Astrocyte (in vitro differentiated cells and primary cell): ENCODE measurements at regions not wholly inside any gene's neighbourhood (a gene's known extent, or its start where the extent isn't known, plus 50 kb on each side); places are given as distances from the start of the nearest gene placed in this dataset.

ENCODE experiments used
- EZH2 ChIP-seq: IDR thresholded peaks from 2 replicates; pipeline ENCODE4 v1.6.1; 2012; ENCODE audit warnings: mild to moderate bottlenecking, low read length, inconsistent platforms; ENCODE audit not compliant: insufficient read depth
- TF ChIP-seq, protein P1 (sequence below): IDR thresholded peaks from 2 replicates; pipeline ENCODE4 v1.5.1; 2011; ENCODE audit warnings: low read depth, mild to moderate bottlenecking, inconsistent platforms, low read length, moderate library complexity; ENCODE audit not compliant: insufficient read depth

DNA sequence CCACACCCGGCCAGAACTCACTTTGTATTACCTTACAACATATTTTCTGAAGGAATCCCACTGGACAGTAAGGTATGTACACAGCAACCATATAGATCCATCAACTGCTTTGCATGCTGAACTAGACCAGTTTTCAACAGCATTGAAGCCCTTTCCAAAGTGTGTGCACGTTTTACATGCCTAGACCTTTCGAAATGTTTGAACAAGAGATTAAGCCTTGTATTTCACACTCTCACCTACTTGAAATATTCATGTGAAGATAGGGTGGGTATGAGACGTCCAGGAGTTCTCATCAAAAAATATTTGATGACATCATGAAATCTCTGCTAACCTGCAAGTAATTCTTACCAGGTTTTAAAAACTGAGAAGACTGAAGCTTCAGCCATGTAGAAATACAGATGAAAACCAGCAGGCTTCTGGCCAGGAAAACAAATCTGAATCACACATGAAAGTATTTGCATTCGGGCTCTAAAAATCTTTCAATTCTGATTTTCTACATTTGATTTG, 387.0 kb upstream of the PSMD7 start:
- TF ChIP-seq, protein P1, sequence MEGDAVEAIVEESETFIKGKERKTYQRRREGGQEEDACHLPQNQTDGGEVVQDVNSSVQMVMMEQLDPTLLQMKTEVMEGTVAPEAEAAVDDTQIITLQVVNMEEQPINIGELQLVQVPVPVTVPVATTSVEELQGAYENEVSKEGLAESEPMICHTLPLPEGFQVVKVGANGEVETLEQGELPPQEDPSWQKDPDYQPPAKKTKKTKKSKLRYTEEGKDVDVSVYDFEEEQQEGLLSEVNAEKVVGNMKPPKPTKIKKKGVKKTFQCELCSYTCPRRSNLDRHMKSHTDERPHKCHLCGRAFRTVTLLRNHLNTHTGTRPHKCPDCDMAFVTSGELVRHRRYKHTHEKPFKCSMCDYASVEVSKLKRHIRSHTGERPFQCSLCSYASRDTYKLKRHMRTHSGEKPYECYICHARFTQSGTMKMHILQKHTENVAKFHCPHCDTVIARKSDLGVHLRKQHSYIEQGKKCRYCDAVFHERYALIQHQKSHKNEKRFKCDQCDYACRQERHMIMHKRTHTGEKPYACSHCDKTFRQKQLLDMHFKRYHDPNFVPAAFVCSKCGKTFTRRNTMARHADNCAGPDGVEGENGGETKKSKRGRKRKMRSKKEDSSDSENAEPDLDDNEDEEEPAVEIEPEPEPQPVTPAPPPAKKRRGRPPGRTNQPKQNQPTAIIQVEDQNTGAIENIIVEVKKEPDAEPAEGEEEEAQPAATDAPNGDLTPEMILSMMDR: no peak
- TF ChIP-seq EZH2: no peak
